ENCODE measurements at regions not wholly inside any gene's neighbourhood (a gene's known extent, or its start where the extent isn't known, plus 50 kb on each side); places are given as distances from the start of the nearest gene placed in this dataset.

DNA sequence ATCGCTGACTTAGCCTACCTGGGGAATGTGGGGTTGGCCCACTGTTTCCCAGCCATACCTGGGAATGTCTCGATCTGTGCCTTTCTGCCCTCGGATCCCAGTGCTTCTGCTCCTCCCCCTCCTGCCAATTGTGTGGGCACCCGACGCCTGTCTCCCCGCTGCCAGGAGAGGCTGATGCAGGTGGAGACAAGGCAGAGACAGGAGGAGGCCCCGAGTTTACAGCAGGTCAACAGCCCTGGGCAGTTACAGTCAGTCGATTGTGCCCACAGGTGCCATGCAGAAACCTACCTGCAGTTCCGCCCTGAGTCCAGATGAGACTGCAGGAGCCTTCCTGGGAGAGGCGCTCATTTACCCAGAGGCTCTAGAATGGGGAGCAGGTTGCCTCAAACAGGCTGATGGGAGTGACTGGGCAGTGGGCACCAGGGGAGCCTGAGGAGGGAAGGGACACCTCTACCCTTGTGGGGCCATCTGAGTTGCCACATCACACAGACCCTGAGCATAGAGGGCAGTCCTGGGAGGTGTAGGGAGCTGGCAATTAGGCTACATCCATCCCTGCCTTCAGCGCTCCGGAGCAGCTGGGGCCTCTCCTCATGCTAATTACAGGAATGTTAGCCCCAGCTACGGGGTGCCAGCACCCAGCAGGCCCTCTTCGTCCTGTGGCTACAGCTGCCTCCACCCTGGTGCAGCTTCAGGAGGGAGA is 300.1 kb downstream of the NDUFA10 start:
- no peaks in the 10 kb centered on the region for H3K9me3 ChIP-seq (ENCODE audit: severe bottlenecking)
- H3K27ac ChIP-seq (ENCODE audit: poor library complexity, severe bottlenecking): no peak overlapping the region
- H3K27me3 ChIP-seq (ENCODE audit: insufficient read depth, poor library complexity, severe bottlenecking): peaks cover 4% of the 10 kb centered on the region
- TF ChIP-seq, protein P1, sequence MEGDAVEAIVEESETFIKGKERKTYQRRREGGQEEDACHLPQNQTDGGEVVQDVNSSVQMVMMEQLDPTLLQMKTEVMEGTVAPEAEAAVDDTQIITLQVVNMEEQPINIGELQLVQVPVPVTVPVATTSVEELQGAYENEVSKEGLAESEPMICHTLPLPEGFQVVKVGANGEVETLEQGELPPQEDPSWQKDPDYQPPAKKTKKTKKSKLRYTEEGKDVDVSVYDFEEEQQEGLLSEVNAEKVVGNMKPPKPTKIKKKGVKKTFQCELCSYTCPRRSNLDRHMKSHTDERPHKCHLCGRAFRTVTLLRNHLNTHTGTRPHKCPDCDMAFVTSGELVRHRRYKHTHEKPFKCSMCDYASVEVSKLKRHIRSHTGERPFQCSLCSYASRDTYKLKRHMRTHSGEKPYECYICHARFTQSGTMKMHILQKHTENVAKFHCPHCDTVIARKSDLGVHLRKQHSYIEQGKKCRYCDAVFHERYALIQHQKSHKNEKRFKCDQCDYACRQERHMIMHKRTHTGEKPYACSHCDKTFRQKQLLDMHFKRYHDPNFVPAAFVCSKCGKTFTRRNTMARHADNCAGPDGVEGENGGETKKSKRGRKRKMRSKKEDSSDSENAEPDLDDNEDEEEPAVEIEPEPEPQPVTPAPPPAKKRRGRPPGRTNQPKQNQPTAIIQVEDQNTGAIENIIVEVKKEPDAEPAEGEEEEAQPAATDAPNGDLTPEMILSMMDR (IDR thresholded peaks at IDR 0.05; ENCODE audit: poor library complexity, severe bottlenecking): no peak
- ATAC-seq (ENCODE audit: low read depth) (no peak), DNase-seq (ENCODE audit: low spot score) (peak; percentile 23)
- H3K36me3 ChIP-seq (ENCODE audit: low read depth): no peaks in the 10 kb centered on the region
- H3K4me1 ChIP-seq (ENCODE audit: insufficient read depth, poor library complexity, severe bottlenecking): no peaks in the 10 kb centered on the region
- H3K4me3 ChIP-seq (ENCODE audit: severe bottlenecking): no peak overlapping the region

DNA sequence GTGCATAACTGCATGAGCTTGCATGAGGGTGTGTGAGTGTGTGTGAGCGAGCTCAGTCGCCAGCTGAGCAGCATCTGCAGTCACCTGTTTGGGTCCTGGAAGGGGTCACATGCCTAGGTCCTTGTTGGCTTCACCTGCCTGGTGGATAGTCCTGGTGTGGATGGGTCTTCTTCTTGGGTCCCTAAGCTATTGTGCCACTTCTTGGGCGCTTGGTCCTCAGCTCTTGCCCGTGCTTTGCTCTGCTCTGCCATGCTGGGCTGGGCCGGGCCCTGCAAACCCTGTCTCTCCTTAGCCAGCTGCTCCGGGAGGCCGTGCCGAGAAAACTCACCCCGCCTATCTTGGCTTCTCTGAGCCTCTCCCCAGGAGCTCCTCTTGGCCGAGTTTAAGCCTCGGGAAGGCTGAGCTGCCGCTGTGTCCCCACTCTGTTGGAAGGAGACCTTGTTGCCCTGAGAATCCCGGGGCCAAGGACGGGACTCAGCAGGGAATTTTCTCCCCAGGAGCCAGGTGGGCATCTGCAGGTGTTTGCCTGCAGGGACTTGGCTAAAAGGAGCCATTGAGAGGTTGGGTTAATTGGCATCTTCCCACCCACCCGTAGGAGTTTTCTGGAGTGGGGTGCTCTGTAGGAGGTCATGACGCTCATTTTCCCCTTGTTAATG is 300.8 kb downstream of the NDUFA10 start:
- no peaks in the 10 kb centered on the region for H3K9me3 ChIP-seq (ENCODE audit: severe bottlenecking)
- DNase-seq (ENCODE audit: low spot score) (no peak), ATAC-seq (ENCODE audit: low read depth) (no peak)
- H3K4me1 ChIP-seq (ENCODE audit: insufficient read depth, poor library complexity, severe bottlenecking): no peaks in the 10 kb centered on the region
- TF ChIP-seq, protein P1 (IDR thresholded peaks at IDR 0.05; ENCODE audit: poor library complexity, severe bottlenecking): no peak
- H3K36me3 ChIP-seq (ENCODE audit: low read depth): no peaks in the 10 kb centered on the region
- H3K4me3 ChIP-seq (ENCODE audit: severe bottlenecking): no peak overlapping the region
- peaks cover 4% of the 10 kb centered on the region for H3K27me3 ChIP-seq (ENCODE audit: insufficient read depth, poor library complexity, severe bottlenecking)
- no peak overlapping the region for H3K27ac ChIP-seq (ENCODE audit: poor library complexity, severe bottlenecking)

DNA sequence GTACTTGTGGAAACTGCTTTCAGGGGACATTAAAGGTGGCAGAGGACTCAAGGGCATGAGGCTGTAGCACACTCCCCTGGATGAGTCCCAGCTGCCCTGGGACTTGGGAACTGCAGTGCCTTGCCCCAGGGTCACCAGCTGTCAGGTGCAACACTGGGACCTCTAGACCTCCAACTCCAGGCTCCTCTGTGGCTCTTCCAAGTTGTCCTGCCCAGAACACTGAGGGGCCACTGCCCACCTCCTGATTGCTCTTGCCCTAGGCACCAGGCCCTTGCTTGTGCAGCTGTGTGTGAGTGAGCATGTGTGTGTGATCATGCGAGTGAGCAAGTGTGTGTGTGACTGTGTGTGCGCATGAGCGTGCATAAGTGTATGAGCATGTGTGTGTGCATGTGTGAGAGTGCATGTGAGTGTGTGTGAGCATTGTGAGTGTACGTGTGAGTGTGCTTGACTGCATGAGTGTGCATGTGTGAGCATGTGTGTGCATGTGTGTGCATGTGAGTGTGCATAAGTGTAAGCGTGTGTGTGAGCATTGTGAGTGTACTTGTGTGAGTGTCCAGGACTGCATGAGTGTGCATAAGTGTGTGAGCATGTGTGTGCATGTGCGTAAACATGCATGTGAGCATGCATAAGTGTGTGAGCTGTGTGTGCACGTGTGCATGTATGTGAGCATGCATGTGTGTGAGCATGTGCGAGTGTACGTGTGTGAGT is 301.5 kb downstream of the NDUFA10 start:
- peaks cover 4% of the 10 kb centered on the region for H3K27me3 ChIP-seq (ENCODE audit: insufficient read depth, poor library complexity, severe bottlenecking)
- H3K27ac ChIP-seq (ENCODE audit: poor library complexity, severe bottlenecking): no peak overlapping the region
- no peak overlapping the region for H3K4me3 ChIP-seq (ENCODE audit: severe bottlenecking)
- H3K36me3 ChIP-seq (ENCODE audit: low read depth): no peaks in the 10 kb centered on the region
- ATAC-seq (ENCODE audit: low read depth): no peak
- DNase-seq (ENCODE audit: low spot score): no peak
- no peaks in the 10 kb centered on the region for H3K4me1 ChIP-seq (ENCODE audit: insufficient read depth, poor library complexity, severe bottlenecking)
- TF ChIP-seq, protein P1 (IDR thresholded peaks at IDR 0.05; ENCODE audit: poor library complexity, severe bottlenecking): no peak
- no peaks in the 10 kb centered on the region for H3K9me3 ChIP-seq (ENCODE audit: severe bottlenecking)

DNA sequence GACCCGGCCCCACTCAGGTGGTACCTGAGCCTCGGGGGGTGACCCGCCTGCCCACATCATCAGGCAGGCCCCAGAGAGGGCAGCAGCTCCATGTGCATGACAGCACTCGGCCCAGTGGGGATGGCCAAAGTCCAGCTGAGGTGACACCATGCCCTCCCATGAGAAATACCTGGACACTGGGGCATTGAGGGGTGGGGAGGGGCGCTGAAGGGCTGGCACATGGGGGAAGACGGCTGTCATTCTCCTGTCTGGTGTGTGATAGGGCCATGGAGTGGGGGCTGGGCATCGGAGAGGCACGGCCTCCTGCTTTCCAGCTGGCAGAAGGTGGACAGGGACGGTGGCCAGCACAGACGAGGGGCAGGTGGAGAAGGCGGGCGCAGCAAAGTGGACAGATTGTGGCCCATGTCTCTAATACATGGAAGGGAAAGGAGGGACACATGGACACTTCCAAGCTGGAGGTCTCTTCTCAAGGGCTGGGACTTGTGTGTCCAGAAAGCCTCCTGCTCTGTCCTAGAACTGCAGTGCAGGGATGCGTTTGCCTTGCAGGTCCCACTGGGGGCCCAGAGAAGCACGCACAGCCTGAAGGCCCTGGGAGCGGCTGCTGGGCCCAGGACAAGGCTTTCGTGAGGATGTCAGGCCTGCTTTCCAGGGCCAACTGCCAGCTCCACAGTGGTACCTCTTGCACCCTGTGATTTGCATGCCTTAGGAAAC is 302.2 kb downstream of the NDUFA10 start:
- no peak for ATAC-seq (ENCODE audit: low read depth)
- Histone ChIP-seq H3K4me1 (ENCODE audit: insufficient read depth, poor library complexity, severe bottlenecking) (no peaks in the 10 kb centered on the region), H3K27me3 (ENCODE audit: insufficient read depth, poor library complexity, severe bottlenecking) (peaks cover 4% of the 10 kb centered on the region), H3K9me3 (ENCODE audit: severe bottlenecking) (no peaks in the 10 kb centered on the region), H3K27ac (ENCODE audit: poor library complexity, severe bottlenecking) (no peak overlapping the region), H3K36me3 (ENCODE audit: low read depth) (no peaks in the 10 kb centered on the region), H3K4me3 (ENCODE audit: severe bottlenecking) (no peak overlapping the region)
- TF ChIP-seq, protein P1 (IDR thresholded peaks at IDR 0.05; ENCODE audit: poor library complexity, severe bottlenecking): no peak
- no peak for DNase-seq (ENCODE audit: low spot score)
